B cell (primary cell): ENCODE measurements at regions not wholly inside any gene's neighbourhood (a gene's known extent, or its start where the extent isn't known, plus 50 kb on each side); places are given as distances from the start of the nearest gene placed in this dataset.

Experiments
- ATAC-seq: fragments of 200-7000 bp; cut with Tn5 transposase; one replicate; pipeline ENCODE4 v1.10.0; 2021; ENCODE audit warnings: low read depth, mild to moderate bottlenecking, moderate number of reproducible peaks, moderate library complexity
- CTCF ChIA-PET: fragments of 350-600 bp; sonication (Branson Sonifier 250); formaldehyde crosslinking; loops from one replicate; lab custom pipeline; 2021; ENCODE audit warnings: antibody characterized with exemption, inconsistent platforms; lab: Charles Lee
- POLR2A ChIA-PET: fragments of 350-600 bp; sonication (Branson Sonifier 250); formaldehyde crosslinking; loops from one replicate; lab custom pipeline; 2021; ENCODE audit warnings: antibody characterized with exemption; lab: Charles Lee
- DNase-seq: peaks from one replicate; pipeline ENCODE4 v3.0.0; 2013
- H2AFZ ChIP-seq: 2 replicates; pipeline ENCODE4 v1.6.1; 2012; ENCODE audit warnings: mild to moderate bottlenecking, low read depth, low read length; ENCODE audit not compliant: insufficient read depth, poor library complexity, severe bottlenecking
- H3K27ac ChIP-seq, 2 donors: 1 replicate in 1 of 2; 2 replicates in 1 of 2; pipeline ENCODE4 v1.5.1; 2012 to 2013; ENCODE audit warnings: low read length in 2 of 2, mild to moderate bottlenecking in 2 of 2, moderate library complexity in 1 of 2
- H3K27me3 ChIP-seq, 4 experiments: fragments of 200-600 bp in 1 of 4; sonication (generic) in 1 of 4; replicated peaks in 1 of 4; 1 replicate in 2 of 4; 2 replicates in 2 of 4; pipeline versions ENCODE4 v1.6.1 to v1.7.0; 2013 to 2016; ENCODE audit warnings: low read length in 3 of 4, mild to moderate bottlenecking in 2 of 4, mixed read lengths in 1 of 4, moderate library complexity in 1 of 4; ENCODE audit not compliant: insufficient read depth in 4 of 4, control insufficient read depth in 3 of 4; ENCODE audit errors: control extremely low read depth in 1 of 4
- H3K36me3 ChIP-seq, 2 experiments: replicated peaks in 1 of 2; 1 replicate in 1 of 2; 2 replicates in 1 of 2; pipeline versions ENCODE4 v1.6.1 to v1.7.1; 2013; ENCODE audit warnings: low read length in 1 of 2; ENCODE audit not compliant: insufficient read depth in 2 of 2, control insufficient read depth in 1 of 2; ENCODE audit errors: control extremely low read depth in 1 of 2, extremely low read depth in 1 of 2
- H3K4me1 ChIP-seq, 2 donors: fragments of 200-600 bp in 1 of 2; sonication (generic) in 1 of 2; 1 replicate in 1 of 2; 2 replicates in 1 of 2; pipeline versions ENCODE4 v1.5.1 to v1.6.1; 2013 to 2017; ENCODE audit warnings: low read length in 2 of 2; ENCODE audit not compliant: control insufficient read depth in 2 of 2, insufficient read depth in 2 of 2
- H3K4me2 ChIP-seq: replicated peaks from 2 replicates; pipeline ENCODE3; 2012; ENCODE audit warnings: mild to moderate bottlenecking, low read depth, low read length; ENCODE audit not compliant: poor library complexity, severe bottlenecking
- H3K4me3 ChIP-seq, 5 experiments: fragments of 200-600 bp in 1 of 5; sonication (generic) in 1 of 5; 1 replicate in 3 of 5; 2 replicates in 2 of 5; pipeline versions ENCODE4 v1.5.1 to v1.7.0; 2011 to 2016; ENCODE audit warnings: low read length in 4 of 5, mild to moderate bottlenecking in 4 of 5, low read depth in 2 of 5, control low read depth in 1 of 5, moderate library complexity in 1 of 5; ENCODE audit not compliant: insufficient read depth in 1 of 5; ENCODE audit errors: control extremely low read depth in 1 of 5, extremely low read depth in 1 of 5
- H3K79me2 ChIP-seq: fragments of 200-600 bp; sonication (generic); one replicate; pipeline ENCODE4 v1.6.0; 2016; ENCODE audit warnings: low read length; ENCODE audit not compliant: control insufficient read depth, insufficient read depth
- H3K9ac ChIP-seq: fragments of 200-600 bp; sonication (generic); 2 replicates; pipeline ENCODE4 v1.6.1; 2017; ENCODE audit warnings: mild to moderate bottlenecking, low read length, moderate library complexity
- H3K9me3 ChIP-seq, 3 donors: one replicate each; pipeline versions ENCODE4 v1.6.1 to v1.7.1; 2013; ENCODE audit warnings: low read length in 2 of 3; ENCODE audit not compliant: control insufficient read depth in 2 of 3, insufficient read depth in 1 of 3; ENCODE audit errors: control extremely low read depth in 1 of 3
- H4K20me1 ChIP-seq: 2 replicates; pipeline ENCODE4 v1.6.0; 2012; ENCODE audit warnings: mild to moderate bottlenecking, low read length; ENCODE audit not compliant: insufficient read depth, control insufficient read depth, poor library complexity, severe bottlenecking
- H3K27ac Mint-ChIP-seq: one replicate; pipeline ENCODE4 v1.8.0; 2021; ENCODE audit warnings: mixed read lengths
- H3K27me3 Mint-ChIP-seq: one replicate; pipeline ENCODE4 v1.8.0; 2021; ENCODE audit warnings: mixed read lengths
- H3K4me1 Mint-ChIP-seq: one replicate; pipeline ENCODE4 v1.8.0; 2021; ENCODE audit warnings: mixed read lengths
- H3K4me3 Mint-ChIP-seq: one replicate; pipeline ENCODE4 v1.8.0; 2021; ENCODE audit warnings: mixed read lengths
- H3K9me3 Mint-ChIP-seq: one replicate; pipeline ENCODE4 v1.8.0; 2022; ENCODE audit warnings: mixed read lengths; ENCODE audit not compliant: insufficient read depth
- CTCF ChIP-seq: fragments of 200-600 bp; IDR thresholded peaks from one replicate; pipeline ENCODE4 v1.8.0; 2022; ENCODE audit warnings: antibody characterized with exemption, mild to moderate bottlenecking
- EZH2 ChIP-seq: IDR thresholded peaks from 2 replicates; pipeline ENCODE4 v1.6.1; 2012; ENCODE audit warnings: borderline replicate concordance, low read depth, mild to moderate bottlenecking, moderate library complexity, low read length; ENCODE audit not compliant: insufficient read depth, poor library complexity, severe bottlenecking
- WGBS: methylation state at CpG from one replicate; pipeline ENCODE4 v1.1.5; 2013; ENCODE audit warnings: missing lambda C conversion rate; ENCODE audit not compliant: insufficient coverage; 5-methylcytosine and 5-hydroxymethylcytosine counted together
- intact Hi-C: fragments of 100-400 bp; cut with micrococcal nuclease; formaldehyde crosslinking; loops from one replicate; pipeline ENCODE4 v1.10.0; 2022

- H3K27ac ChIP-seq: no peak overlapping the region
- WGBS: 95% methylated on average over 15 of the region's 15 CpGs
- TF ChIP-seq EZH2 (no peak), CTCF (no peak)
- H4K20me1 ChIP-seq: peaks cover 17% of the 10 kb centered on the region
- H3K4me3 Mint-ChIP-seq: no peak overlapping the region
- no peak overlapping the region for H2AFZ ChIP-seq
- ChIA-PET POLR2A (no interaction called here), CTCF (no interaction called here)
- no peaks in the 10 kb centered on the region for H3K9me3 Mint-ChIP-seq
- intact Hi-C loops: no loop called here
- no peaks in the 10 kb centered on the region for H3K4me1 Mint-ChIP-seq
- H3K4me2 ChIP-seq: no peak overlapping the region
- no peaks in the 10 kb centered on the region for H3K27me3 Mint-ChIP-seq
- H3K27me3 ChIP-seq: no peaks in the 10 kb centered on the region
- peaks cover 5% of the 10 kb centered on the region for H3K79me2 ChIP-seq
- no peak overlapping the region for H3K9ac ChIP-seq
- H3K27ac Mint-ChIP-seq: no peak overlapping the region
- H3K4me3 ChIP-seq: no peak overlapping the region
- H3K36me3 ChIP-seq: no peaks in the 10 kb centered on the region
- ATAC-seq (no peak), DNase-seq (no peak)
- H3K4me1 ChIP-seq: no peaks in the 10 kb centered on the region
- no peaks in the 10 kb centered on the region for H3K9me3 ChIP-seq
Measured at GRCh38 chr2:241925277-241925676, 55.7 kb downstream of the RTP5 start.

GRCh38 chr2:241925821-241926441, 56.4 kb downstream of the RTP5 start:
- TF ChIP-seq CTCF (no peak), EZH2 (no peak)
- H3K4me1 Mint-ChIP-seq: no peaks in the 10 kb centered on the region
- intact Hi-C loops: no loop called here
- ATAC-seq: no peak
- Histone ChIP-seq H3K4me1 (no peaks in the 10 kb centered on the region), H3K27ac (no peak overlapping the region), H3K27me3 (no peaks in the 10 kb centered on the region), H2AFZ (no peak overlapping the region), H3K4me3 (no peak overlapping the region), H3K4me2 (no peak overlapping the region), H3K79me2 (peaks cover 5% of the 10 kb centered on the region), H3K9me3 (no peaks in the 10 kb centered on the region), H4K20me1 (peaks cover 17% of the 10 kb centered on the region), H3K9ac (no peak overlapping the region), H3K36me3 (no peaks in the 10 kb centered on the region)
- no peaks in the 10 kb centered on the region for H3K27me3 Mint-ChIP-seq
- POLR2A ChIA-PET: interaction anchor here (0.6 kb wide), 1 partner anchor 178 kb away, joined by 9 read pairs; no protein-coding TSS in a partner anchor
- no peaks in the 10 kb centered on the region for H3K9me3 Mint-ChIP-seq
- WGBS: 92% methylated on average over 15 of the region's 21 CpGs
- H3K27ac Mint-ChIP-seq: no peak overlapping the region
- CTCF ChIA-PET: no interaction called here
- no peak overlapping the region for H3K4me3 Mint-ChIP-seq
- no peak for DNase-seq
